SH-SY5Y (cell line): ENCODE measurements at regions not wholly inside any gene's neighbourhood (a gene's known extent, or its start where the extent isn't known, plus 50 kb on each side); places are given as distances from the start of the nearest gene placed in this dataset.

Experiments
- GATA2 ChIP-seq: IDR thresholded peaks from 2 replicates; pipeline ENCODE4 v1.6.1; 2011; ENCODE audit warnings: mild to moderate bottlenecking, low read depth, low read length
- GATA3 ChIP-seq: IDR thresholded peaks from 2 replicates; pipeline ENCODE4 v1.6.1; 2011; ENCODE audit warnings: low read depth, mild to moderate bottlenecking, low read length, moderate library complexity

DNA sequence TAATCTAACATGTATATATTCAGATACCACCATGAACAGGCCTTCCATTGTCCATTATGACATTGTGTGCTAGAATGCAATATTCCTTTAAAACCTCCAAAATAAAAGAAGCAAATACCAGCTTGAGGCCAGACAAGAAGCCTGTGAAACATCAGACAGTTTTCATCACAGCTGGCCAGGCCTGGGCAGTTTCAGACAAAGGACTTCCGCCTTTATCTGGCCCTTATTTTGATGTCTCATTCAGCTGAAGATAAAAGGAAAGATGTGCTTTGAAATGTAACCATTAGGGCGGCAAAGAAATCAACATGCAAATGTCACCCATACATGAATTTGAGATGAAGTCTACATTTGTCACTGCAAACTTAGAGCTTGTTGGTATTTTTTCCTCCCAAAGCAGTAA, 737.5 kb downstream of the KCNJ2 start:
- TF ChIP-seq GATA2 (peak; percentile 88), GATA3 (peak; percentile 69)

DNA sequence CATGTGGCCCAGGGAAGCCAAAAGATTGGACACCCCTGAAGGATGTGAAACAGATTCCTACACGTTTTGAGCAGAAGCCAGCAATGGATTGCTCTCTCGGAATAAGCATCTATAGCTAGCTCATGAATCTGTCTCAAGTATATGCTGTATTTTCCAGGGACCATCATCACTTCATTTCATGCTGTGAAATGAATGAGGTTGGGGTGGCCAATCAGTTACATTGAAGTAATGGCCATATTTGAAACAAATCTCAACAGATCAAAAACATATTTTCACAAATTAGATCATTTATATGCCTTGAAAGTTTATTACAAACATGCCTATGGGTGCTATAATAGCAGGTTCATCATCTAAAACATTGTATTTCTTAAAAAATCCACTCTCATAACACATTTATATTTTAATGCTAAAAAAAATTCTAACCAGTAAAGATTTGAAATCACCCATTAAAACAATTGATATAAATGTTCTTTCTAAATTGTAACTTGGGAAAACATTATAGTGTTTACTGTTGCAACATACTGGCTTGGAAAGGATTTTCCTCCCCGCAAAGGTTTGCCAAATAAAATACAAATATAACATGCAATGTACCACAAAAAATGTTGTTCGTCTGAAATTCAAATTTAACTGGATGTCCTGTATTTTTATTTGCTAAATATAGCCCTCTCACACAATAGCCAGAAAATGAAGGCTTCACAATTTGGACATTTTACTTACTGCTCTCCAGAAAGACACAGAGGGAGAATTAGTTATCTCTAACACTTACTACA, 743.6 kb downstream of the KCNJ2 start:
- TF ChIP-seq GATA2 (no peak), GATA3 (no peak)

DNA sequence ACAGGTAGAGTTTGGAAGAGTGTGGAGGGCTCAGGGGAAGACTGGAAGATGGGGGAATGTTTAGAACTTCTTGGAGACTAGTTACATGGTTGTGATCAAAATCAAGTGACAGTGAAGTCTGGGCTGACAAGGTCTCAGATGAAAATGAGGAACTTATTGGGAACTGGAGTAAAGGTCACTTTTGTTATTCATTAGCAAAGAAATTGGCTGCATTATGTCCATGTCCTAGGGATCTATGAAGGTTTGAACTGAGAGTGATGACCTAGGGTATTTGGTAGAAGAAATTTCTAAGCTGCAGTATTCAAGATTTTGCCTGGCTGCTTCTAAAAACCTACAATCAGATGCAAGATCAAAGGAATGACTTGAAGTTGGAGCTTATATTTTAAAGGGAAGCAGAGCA, 747.1 kb downstream of the KCNJ2 start:
- no peak for TF ChIP-seq GATA3
- TF ChIP-seq GATA2: no peak

DNA sequence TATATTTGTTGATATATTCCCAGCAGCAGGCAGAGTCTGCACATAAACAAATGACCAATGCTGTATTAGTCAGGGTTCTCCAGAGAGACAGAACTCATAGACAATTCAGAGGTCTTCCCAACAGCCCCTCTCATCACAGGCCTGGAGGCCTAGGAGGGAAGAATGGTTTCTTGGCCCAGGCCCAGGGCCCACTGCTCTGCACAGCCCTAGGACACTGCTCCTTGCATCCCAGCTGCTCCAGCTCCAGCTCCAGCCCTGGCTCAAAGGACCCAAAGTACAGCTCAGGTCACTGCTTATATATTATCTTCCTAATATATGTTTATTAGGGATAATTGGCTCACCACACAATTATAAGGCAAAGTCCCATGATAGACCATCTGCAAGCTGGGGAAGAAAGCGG, 749.9 kb downstream of the KCNJ2 start:
- TF ChIP-seq GATA3: no peak

DNA sequence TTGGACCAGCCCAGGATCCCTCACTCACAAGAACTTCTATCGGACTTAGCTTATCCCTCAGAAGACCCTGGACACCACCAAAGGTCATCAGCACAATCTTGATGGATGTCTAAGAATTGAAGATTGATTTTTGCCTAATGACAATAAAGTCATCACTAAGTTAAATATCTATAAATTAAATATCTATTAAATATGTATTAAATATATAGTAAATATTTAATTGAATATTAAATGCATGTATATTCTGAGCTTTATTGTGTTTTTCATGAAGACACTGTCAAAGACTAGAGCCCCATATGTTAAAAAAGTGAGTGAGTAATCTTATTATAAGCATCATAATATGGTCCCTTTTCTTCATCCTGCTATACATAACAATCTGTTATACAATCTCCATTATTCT, 751.1 kb downstream of the KCNJ2 start:
- TF ChIP-seq GATA2: no peak
- TF ChIP-seq GATA3: no peak

DNA sequence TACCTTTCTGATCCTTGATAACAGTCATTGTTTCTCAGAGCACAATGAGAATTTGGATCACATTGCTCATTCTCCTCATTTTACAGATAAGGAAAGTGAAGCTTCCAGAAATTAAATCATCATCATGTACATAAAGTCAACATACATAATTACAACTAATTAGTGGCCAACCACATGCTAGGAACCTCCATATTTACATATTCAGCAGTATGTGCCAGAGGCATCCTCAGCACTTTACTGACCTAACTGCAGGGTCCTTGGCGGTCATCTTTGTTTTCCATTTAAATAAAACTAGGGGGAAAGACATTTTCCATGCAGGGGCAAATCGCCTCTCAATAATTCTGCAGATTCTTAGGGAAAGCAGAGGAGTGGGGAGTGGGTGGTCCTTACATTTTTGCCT, 752.9 kb downstream of the KCNJ2 start:
- TF ChIP-seq GATA2: no peak
- TF ChIP-seq GATA3: no peak

DNA sequence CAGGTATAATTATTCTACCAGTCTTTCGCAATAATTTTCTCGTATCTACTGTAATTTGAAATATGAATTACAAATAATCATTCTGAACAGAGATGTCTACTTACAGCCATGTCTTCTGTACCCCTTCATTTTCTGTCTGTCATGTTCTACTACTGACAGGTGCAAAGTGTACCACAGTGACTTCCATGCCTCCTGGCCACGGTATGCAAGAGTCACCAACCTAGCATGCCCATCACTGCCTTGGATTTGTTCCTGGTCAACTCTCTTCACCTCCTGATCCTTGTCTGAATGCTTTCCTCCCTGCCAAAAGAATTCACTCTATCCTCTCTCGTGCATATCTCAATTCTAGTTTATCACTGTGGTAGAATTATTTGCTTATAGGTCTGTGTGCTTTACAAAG, 755.4 kb downstream of the KCNJ2 start:
- TF ChIP-seq GATA3 (no peak), GATA2 (no peak)

DNA sequence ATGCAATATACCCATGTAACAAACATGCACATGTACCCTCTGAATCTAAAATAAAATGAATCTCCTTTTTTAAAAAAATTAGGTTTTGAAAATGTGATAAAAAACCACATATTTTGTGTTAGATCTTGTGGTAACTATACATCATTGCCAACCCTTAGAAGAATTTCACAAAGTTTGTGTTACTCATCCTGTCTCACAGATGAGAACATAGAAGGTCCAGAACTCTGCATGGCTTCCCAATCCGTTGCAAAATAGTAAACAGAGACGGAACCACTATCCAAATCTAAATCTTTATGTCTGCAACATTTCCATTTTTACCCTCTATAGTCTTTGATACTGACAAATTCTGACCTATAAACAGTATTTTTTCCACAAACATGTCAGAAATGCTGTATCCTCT, 759.9 kb downstream of the KCNJ2 start:
- TF ChIP-seq GATA3 (no peak), GATA2 (no peak)

DNA sequence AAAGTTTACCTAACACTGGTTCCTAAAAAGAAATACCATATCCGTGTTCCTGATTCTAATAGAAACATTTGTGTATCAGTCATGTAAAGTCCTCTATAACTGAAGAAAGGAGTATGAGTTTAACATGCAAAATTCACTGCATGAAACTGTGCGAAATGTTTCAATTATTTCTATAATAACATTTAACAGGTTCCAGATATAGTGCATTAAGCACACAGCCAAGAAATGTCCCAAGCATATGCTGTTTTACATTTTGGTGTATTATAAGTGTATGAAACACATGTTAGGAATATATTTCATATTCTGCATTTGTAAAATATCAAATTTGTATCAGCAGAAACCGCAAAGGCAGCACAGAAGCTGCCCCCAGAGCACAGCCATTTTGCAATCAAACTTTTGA, 764.9 kb downstream of the KCNJ2 start:
- TF ChIP-seq GATA2 (no peak), GATA3 (no peak)

DNA sequence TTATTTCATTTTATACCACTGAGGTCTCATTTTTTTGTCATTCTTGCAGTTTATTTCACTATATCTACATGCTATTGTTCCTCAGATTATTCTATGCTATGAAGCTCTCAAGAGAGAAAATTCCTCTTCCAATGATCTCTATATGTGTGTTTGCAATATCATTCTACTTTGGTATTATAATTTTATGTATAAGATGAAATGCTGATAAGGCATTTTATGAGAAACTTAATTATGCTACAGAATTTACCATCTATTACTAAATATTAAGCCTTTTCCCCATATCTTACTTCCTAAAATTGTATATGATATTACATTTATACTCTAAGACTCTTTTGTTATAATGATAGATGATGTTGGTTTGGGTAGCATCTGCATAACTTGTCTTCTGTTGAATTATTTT, 765.5 kb downstream of the KCNJ2 start:
- TF ChIP-seq GATA2 (no peak), GATA3 (no peak)

DNA sequence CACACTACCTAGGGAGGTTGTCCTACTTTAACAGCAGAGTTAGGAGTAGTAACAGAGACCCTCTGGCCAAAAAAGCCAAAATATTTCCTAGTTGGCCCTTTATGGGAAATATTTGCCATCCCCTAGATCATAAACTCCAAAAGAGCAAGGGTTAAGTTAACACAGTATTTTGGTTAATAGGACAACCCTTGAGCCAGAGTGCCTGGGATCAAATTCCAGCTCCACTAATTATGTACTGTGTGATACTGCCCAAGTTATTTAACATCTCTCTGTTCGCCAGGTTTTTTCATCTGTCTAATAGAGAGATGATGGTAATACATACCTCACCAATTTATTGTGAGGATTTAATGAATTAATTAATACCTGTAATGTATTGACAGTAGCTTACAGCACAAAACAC, 767.4 kb downstream of the KCNJ2 start:
- TF ChIP-seq GATA2: no peak
- TF ChIP-seq GATA3: no peak

DNA sequence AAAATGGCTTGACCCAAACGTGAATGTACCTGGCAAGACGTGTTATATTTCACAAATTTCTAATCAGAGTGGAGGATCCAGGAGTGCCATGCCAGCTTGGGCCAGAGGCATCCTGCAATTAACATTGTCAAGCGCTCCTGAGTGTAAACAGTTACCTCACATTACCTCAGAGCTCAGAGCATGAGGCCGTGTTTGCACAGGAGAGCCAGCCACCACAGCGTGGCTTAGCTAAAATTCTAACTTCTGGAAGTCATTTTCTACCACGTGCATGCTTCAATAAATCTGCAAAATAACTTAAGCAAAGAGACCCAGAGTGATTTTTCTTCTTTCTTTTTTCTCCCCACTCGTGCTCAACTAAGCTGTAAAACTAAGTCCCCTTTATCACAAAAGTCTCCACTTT, 769.0 kb downstream of the KCNJ2 start:
- no peak for TF ChIP-seq GATA3
- no peak for TF ChIP-seq GATA2

DNA sequence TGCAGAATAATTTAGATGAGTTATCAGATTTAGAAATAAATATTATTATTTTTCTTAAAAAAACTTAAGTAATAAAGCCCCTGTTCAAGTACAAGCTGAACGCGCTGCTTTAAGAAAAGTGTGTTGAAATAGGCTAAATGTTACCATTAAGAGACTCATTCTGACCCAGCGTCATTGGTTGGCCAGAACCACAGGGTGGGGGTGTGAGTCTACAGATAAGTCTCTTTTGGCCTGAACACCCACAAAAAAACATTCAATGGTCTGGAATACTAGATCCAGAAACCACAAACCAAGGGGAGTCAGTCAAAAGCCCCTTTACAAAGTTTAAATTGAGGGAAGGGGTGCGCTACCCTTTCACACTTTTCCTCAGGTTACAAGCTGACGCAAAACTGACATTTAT, 776.1 kb downstream of the KCNJ2 start:
- no peak for TF ChIP-seq GATA2
- TF ChIP-seq GATA3: no peak

DNA sequence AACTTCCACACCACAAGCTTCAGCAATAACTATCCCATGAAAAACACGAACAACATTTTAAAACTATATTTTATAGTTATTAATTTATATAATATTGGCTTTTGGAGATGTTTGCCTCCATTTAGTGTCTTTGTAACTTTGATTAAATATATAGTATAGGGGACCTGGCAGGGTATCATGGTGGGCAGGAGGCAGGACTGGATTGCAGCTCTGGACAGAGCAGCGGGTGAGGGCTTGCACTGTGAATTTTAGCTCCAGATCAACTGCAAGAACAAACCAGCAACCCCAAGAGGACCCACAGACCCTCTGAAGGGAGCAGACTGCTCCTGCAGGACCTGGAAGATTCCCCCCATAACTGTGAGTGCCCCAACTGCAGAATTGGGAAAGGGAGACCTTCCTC, 777.9 kb downstream of the KCNJ2 start:
- no peak for TF ChIP-seq GATA2

DNA sequence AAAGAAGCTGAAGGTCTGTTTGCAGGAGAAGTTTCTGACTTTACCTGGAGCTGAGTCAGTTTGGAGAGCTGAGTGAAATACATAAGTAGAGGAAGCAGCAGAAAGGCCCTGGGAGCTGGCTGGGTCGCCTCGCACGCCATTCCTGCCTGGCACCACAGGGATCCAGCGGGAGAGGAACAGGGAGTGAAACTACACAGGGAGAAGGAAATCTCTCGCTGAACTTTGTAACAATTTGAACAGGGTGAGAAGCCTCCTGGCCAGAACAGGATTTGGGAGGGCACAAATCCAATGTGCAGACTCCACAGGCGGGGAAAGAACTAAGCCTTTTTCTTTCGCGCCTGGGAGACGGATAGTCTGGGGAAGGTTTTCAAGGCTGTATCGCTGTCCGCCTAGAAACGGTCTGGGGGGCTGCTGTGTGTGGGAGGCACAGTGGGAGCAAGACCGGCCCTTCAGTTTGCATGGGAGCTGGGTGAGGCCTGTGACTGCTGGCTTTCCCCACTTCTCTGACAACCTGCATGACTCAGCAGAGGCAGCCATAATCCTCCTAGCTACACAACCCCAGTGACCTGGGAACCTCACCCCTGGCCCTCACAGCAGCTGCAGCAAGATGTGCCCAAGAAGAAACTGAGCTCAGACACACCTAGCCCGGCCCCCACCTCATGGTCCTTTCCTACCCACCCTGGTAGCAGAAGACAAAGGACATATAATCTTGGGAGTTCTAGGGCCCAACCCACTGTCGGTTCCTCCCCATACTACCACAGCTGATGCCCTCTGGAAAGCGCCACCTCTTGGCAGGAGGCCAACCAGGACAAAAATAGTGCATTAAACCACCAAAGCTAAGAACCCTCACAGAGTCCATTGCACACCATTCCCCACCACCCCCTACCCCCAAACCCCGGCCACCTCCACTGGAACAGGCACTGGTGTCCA, 778.6 kb downstream of the KCNJ2 start:
- TF ChIP-seq GATA2 (no peak), GATA3 (no peak)

DNA sequence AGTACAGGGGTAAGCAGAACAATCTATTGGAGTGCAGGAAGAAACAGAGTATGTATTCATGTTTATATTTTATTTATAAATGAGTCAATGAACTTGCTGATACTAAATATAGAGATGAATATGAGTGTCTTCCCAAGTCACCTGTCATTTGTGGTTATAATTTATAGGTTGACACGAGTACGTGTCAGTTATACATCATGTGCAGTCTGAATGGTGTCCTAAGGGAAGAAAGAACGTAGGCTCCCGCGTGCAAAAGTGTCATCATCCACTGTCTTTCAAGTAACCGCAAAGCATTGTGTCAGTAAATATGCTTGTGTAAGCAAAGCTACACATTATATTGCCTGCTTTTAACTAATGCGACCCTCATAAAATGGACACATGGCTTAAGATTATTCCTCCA, 786.1 kb downstream of the KCNJ2 start:
- TF ChIP-seq GATA2 (no peak), GATA3 (no peak)

DNA sequence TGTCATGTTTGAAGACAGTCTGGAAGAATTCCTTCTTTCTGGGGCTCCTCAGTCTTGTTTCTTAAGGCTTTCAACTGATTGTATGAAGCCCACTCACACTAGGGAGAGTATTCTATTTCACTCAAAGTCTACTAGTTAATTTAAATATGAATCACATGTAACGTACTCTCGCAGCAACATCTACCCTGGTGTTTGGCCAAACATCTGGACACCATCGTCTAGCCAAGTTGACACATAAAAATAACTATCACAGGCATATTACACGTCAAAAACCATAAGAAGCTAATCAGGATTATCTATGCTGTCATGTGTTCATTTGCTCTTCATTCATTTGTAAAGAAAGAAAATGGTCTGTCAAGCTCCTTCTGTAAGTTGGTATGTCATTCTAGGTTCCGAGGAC, 787.4 kb downstream of the KCNJ2 start:
- TF ChIP-seq GATA3 (no peak), GATA2 (no peak)
